ENCODE measurements at regions not wholly inside any gene's neighbourhood (a gene's known extent, or its start where the extent isn't known, plus 50 kb on each side); places are given as distances from the start of the nearest gene placed in this dataset.

GRCh38 chr11:134856056-134856971, 444.3 kb upstream of the B3GAT1 start:
- BruUV-seq (replicated peaks) = no TSS peak
- no peaks in the 10 kb centered on the region for H3K9me3 ChIP-seq (ENCODE audit: control insufficient read depth in 1 of 2, insufficient read depth in 1 of 2, low read depth in 1 of 2, low read length in 2 of 2)

More at GRCh38 chr11:134856056-134856971, 444.3 kb upstream of the B3GAT1 start:
- no peak for DNase-seq (ENCODE audit: low read depth, low spot score)
- H3K27me3 ChIP-seq (ENCODE audit: insufficient read depth, low read length) = no peaks in the 10 kb centered on the region; the same call in 1 of the 2 replicates
- ChIA-PET CTCF (no interaction called here), RAD21 (ENCODE audit: low non-redundant PET in 1 of 2, low total read pairs in 2 of 2, uncharacterized antibody in 2 of 2, unreplicated experiment in 2 of 2) (no interaction called here), POLR2A (no interaction called here)
- TF ChIP-seq FOSL1 (IDR thresholded peaks at IDR 0.05; ENCODE audit: low read depth) (no peak), REST (IDR thresholded peaks at IDR 0.05; ENCODE audit: low read depth) (no peak), EGR1 (IDR thresholded peaks at IDR 0.05; ENCODE audit: low read depth) (no peak), JUND (IDR thresholded peaks at IDR 0.05) (no peak), CBX3 (IDR thresholded peaks at IDR 0.05; ENCODE audit: low read depth) (no peak), CEBPB (IDR thresholded peaks at IDR 0.05; ENCODE audit: low read depth) (no peak), POLR2A (IDR thresholded peaks at IDR 0.05; ENCODE audit: borderline replicate concordance, extremely low read depth, insufficient read depth, insufficient read length) (no peak)
- no peaks in the 10 kb centered on the region for H3K79me2 ChIP-seq (ENCODE audit: insufficient read depth, low read length)
- H3K9me2 ChIP-seq (ENCODE audit: insufficient read depth) = no peaks in the 10 kb centered on the region
- intact Hi-C loops (cut with micrococcal nuclease) = no loop called here
- no peak overlapping the region for H2AFZ ChIP-seq (ENCODE audit: low read depth, low read length, poor library complexity, severe bottlenecking)
- peaks cover 4 to 16% of the 10 kb centered on the region in 2 experiments; a peak in 3 of 4 replicates for H3K4me1 ChIP-seq (ENCODE audit: control insufficient read depth in 1 of 2, insufficient read depth in 2 of 2, low read length in 2 of 2)
- H3K4me2 ChIP-seq (ENCODE audit: low read length) = no peak overlapping the region
- no peaks in the 10 kb centered on the region for H3K36me3 ChIP-seq (ENCODE audit: control insufficient read depth in 1 of 2, insufficient read depth in 2 of 2, low read length in 2 of 2)
- H3K4me3 ChIP-seq (replicated peaks in 1 of 2; ENCODE audit: low read depth in 1 of 2, low read length in 2 of 2) = no peak overlapping the region
- H4K20me1 ChIP-seq (ENCODE audit: insufficient read depth) = no peaks in the 10 kb centered on the region
- H3K9ac ChIP-seq (ENCODE audit: low read length) = no peak overlapping the region
- no peak overlapping the region for H3K27ac ChIP-seq (ENCODE audit: low read depth, low read length)
- ATAC-seq = peak; percentile 35

Data from HCT116 (cell line).